DND-41 (cell line): ENCODE measurements at regions not wholly inside any gene's neighbourhood (a gene's known extent, or its start where the extent isn't known, plus 50 kb on each side); places are given as distances from the start of the nearest gene placed in this dataset.

Experiments
- EZH2 ChIP-seq: IDR thresholded peaks from 3 replicates; pipeline ENCODE4 v1.6.1; 2012; ENCODE audit warnings: borderline replicate concordance, low read depth, mild to moderate bottlenecking, moderate library complexity, low read length, inconsistent platforms; ENCODE audit not compliant: severe bottlenecking
- TF ChIP-seq, protein P1 (sequence below): IDR thresholded peaks from 2 replicates; pipeline ENCODE4 v1.5.1; 2012; ENCODE audit warnings: borderline replicate concordance, low read length, moderate library complexity, mild to moderate bottlenecking; ENCODE audit not compliant: poor library complexity, severe bottlenecking; ENCODE audit errors: extremely low read depth

DNA sequence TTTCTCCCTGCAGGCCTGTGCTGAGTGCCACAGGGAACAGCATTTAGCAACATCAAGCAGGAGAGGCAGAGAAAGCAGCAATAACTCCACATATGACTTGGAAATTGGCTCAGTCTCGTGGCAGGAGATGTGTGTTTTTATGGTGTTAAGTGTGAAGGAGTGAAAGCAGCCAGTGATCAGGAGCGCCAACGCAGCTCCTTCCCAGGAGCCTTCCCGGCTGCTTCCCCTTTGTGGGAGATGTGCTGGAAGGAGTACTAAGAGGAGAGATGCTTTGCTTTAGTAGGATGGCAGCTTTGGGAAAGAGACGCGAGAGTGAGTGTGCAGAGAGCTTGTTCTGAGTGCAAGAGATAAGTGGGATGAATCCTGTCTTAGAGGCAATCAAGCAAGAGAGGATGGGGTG, 54.7 kb upstream of the KIRREL3 start:
- TF ChIP-seq, protein P1, sequence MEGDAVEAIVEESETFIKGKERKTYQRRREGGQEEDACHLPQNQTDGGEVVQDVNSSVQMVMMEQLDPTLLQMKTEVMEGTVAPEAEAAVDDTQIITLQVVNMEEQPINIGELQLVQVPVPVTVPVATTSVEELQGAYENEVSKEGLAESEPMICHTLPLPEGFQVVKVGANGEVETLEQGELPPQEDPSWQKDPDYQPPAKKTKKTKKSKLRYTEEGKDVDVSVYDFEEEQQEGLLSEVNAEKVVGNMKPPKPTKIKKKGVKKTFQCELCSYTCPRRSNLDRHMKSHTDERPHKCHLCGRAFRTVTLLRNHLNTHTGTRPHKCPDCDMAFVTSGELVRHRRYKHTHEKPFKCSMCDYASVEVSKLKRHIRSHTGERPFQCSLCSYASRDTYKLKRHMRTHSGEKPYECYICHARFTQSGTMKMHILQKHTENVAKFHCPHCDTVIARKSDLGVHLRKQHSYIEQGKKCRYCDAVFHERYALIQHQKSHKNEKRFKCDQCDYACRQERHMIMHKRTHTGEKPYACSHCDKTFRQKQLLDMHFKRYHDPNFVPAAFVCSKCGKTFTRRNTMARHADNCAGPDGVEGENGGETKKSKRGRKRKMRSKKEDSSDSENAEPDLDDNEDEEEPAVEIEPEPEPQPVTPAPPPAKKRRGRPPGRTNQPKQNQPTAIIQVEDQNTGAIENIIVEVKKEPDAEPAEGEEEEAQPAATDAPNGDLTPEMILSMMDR: no peak
- no peak for TF ChIP-seq EZH2
